ENCODE measurements at regions not wholly inside any gene's neighbourhood (a gene's known extent, or its start where the extent isn't known, plus 50 kb on each side); places are given as distances from the start of the nearest gene placed in this dataset.

GRCh38 chr16:11420895-11421294 is 75.6 kb downstream of the RMI2 start:
- TF ChIP-seq CTCF (IDR thresholded peaks at IDR 0.05) = no peak
- TF ChIP-seq POLR2A (IDR thresholded peaks at IDR 0.05) = no peak
